MM.1S (cell line): ENCODE measurements at regions not wholly inside any gene's neighbourhood (a gene's known extent, or its start where the extent isn't known, plus 50 kb on each side); places are given as distances from the start of the nearest gene placed in this dataset.

Experiments used
- EZH2 ChIP-seq: fragments of 300-600 bp; sonication (generic); optimal IDR thresholded peaks from 2 replicates; pipeline ENCODE3; 2017; ENCODE audit warnings: low read depth, mild to moderate bottlenecking, antibody characterized with exemption, low read length, mixed read lengths
- EZH2phosphoT487 ChIP-seq: fragments of 300-600 bp; sonication (generic); IDR thresholded peaks from 2 replicates; pipeline ENCODE4 v1.6.1; 2018; ENCODE audit warnings: antibody characterized with exemption, low read length

GRCh38 chr12:61798778-61799177 lies 461.4 kb upstream of the USP15 start:
- TF ChIP-seq EZH2phosphoT487 = no peak
- no peak for TF ChIP-seq EZH2
